CD4-positive, alpha-beta T cell treated with Interferon gamma for 1 hour (primary cell): ENCODE measurements at regions not wholly inside any gene's neighbourhood (a gene's known extent, or its start where the extent isn't known, plus 50 kb on each side); places are given as distances from the start of the nearest gene placed in this dataset.
"Not testable (repeated sequence)": the region's sequence is repeated elsewhere in the genome, so short reads cannot be mapped to it uniquely, and the experiment has no call there.

Source experiments
- DNase-seq: peaks from one replicate; pipeline ENCODE4 v3.0.0-alpha.2; 2020

DNA sequence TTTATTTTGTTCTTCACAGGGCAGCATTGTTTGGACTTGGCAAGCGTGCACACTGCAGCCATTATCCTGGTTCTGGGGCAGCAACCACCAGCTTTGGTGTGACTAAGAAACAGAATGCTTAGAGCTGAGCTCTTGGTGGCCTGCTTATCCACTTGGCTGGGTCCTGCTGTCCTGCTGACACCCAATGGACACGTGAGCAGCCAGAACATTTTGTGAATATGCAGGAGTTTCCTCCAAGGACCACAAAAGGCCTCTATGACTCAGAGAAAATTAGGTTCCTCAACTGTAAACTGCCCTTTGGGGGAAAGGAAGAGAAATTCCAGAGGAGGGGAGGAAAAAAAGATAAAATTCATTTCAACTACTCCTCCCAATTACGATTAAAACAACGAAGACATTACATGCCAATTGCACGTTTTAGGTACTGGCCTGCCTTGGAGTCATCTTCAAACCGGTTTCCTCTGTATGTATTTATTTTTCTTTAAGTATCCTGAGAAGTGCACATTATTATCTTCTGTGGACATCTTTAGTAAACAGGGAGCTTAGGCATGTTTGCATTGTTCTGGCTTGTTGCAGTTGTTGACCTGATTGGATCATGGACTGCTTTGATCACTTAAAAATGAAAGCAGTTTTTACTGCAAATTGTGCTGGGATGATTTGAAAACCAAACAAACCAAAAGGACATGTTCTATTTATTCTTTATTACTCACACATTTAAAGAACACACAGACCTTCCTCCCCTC lies 82.3 kb upstream of the TLE4 start:
- no peak for DNase-seq

DNA sequence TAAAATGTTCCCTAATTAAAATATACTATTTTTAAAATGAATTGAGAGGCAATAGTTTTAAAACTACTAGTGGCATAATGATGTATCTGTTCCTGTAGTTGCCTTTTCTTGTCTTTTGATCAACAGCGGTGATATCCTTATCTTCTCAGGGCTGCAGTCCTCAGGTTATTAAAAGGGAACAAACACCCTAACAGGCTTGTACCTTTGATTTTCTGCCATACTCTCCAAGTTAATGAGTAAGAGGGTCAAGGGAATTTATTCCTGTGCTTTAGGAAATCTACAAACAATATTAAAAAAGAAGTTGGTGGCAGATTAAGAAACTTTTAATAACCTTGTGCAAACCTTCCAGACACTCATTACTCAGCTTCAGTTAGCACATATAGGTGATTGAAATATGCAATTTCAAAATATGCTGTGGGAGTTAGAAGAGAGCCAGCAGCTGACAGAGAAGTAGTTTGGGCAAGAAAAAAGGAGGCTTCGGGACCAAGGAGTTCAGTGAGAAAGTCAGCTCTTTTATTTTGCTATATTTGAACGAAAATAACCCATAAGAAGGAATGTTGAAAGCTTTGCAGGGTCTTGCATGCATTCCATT lies 81.0 kb upstream of the TLE4 start:
- DNase-seq = no peak

DNA sequence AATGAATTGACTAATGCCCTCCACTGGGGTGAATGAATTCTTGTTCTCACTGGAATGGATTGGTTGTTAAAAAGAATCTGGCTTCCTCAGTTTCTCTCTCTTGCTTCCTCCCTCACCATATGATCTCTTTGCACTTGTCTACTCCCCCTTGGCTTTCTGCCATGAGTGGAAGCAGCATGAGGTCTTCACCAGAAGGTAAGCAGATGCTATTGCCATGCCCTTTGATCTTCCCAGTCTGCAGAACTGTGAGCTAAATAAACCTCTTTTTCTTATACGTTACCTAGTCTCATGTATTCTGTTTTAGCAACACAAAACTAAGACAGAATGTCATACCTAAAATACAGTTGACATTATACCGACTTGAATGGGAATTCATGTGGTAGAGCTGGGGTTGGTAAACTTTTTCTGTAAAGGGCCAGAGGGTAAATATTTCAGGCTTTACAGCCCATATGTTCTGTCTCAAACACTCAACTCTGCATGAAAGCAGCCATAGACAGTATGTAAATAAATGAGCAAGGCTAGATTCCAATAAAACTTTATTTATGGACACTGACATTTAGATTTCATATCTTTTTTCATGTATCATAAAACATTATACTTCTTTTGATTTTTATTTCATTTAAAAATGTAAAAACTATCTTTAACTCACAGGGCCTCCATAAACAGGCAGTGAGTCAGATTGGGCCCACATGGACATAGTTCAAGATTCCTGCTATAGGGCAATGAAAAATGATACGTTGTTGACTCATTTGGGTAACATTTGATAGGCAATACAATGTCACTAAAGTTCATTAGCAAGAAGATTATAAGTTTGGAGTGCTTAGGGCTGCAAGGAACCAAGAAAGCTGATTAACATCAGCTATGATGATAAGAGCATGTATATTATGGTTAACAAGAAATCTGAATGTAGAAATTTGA lies 79.4 kb upstream of the TLE4 start:
- DNase-seq = no peak

DNA sequence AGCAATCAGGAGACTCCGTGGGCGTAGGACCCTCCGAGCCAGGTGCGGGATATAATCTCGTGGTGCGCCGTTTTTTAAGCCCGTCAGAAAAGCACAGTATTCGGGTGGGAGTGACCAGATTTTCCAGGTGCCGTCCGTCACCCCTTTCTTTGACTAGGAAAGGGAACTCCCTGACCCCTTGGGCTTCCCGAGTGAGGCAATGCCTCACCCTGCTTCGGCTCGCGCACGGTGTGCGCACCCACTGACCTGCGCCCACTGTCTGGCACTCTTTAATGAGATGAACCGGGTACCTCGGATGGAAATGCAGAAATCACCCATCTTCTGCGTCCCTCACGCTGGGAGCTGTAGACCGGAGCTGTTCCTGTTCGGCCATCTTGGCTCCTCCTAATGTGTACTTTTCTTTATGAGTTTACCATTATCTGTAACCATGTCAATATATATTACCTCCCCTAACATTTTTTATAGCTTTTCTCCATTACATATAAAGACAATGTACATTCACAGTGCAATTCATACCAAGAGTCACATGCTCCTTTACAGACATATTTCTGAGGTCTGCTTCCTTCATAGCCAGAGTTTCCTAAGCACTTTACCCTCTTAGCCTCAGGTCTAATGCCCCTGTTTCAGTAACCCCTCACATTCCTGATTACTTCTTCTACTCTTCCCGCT lies 71.4 kb upstream of the TLE4 start:
- DNase-seq = not testable (repeated sequence)

DNA sequence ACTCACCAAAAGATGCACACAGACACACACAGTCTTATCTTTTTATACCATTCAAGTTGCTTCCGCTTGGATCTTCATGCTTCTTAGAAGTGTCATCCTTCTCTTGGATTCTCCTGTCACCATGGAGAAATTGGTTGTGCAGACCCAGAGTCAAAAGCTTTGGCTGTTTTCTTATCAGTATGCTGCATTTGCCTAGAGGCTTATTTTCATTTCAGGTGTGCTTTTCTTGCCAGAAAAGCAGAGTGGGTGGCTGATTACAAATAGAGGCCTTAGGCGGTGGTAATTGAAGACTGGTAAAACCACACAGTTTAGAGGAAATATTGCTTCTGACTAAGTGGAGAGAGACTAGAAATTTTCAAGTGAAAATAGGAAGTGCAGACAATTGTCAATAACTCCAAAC lies 70.2 kb upstream of the TLE4 start:
- DNase-seq = no peak

DNA sequence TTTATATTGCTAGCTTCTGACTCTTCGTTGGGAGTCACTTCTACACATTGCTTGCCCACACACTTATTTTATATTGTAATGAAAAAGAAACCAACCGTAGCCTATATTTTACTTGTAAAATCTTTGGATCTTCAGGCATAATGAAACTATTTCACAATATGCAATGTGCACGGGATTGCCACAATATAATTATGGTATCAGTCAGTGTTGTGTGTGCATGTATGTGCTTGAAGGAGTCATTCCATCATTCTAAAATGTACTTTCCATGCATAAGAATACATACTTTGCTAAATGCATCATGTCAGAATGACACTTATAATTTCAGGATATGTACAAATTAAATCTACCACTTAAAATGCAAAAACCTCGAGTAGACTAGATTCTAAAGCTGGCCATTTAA lies 64.0 kb upstream of the TLE4 start:
- DNase-seq = no peak

DNA sequence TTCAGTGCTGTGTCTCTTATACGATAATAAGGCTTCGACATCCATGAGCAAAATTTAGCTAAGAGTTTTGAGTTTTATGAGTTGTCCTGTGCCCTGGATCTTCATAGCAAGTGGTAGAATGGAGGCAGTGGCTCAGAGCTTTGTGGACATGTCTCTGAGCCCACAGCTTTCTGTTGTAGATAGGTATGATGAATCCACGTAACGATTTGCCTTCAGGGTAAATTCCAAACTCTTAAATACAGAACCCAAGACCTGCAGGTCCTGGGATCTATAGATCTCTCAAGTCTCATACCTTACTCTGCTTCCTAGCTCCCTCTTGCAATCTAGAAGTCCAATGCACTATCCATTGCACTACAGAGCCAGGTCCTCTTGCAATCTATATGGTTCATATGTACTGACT lies 59.5 kb upstream of the TLE4 start:
- no peak for DNase-seq
